Midbrain (tissue), 1 donor: ENCODE measurements at regions not wholly inside any gene's neighbourhood (a gene's known extent, or its start where the extent isn't known, plus 50 kb on each side); places are given as distances from the start of the nearest gene placed in this dataset.
"Not testable (repeated sequence)": the region's sequence is repeated elsewhere in the genome, so short reads cannot be mapped to it uniquely, and the experiment has no call there.

ENCODE experiments used
- DNase-seq: peaks from one replicate; lab custom pipeline; 2025; lab: John Stamatoyannopoulos, UW

DNA sequence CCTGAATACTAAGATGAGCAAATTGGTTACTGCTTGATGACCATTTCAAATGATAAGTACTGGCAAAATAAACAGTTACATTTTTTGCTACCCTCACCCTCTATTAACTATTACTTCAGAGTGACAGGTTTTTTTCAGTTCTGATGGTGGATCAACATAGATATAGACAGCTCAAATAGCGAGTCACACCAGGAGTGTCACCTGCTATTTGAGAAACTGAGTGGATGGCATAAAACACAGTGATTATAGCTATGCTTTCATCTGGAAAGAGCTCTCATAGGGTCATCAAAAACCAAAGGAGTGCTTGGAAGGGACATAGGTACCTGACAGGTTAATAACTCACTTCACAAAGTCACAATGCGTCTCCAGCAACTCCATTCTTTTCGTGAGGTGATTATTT is 244.5 kb upstream of the C9orf72 start:
- DNase-seq = no peak

DNA sequence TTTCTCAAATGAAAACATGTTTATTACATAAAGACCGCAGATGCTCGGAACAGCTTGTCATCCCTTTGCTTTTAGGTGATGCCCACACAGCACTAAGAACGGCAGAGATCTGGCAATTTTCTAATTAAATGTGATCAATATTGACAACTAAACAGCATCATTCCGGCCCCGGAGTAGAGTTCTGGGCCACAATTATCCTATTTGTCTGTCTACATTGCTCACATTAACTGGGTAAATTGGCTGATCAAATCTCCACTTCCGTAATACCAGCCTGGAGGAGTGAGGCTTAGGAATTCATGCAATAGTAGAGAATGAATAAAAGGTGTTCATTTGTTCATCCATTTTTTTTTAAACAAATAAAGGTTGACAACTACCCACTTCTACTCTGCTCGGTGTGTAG is 245.1 kb upstream of the C9orf72 start:
- no peak for DNase-seq

GRCh38 chr9:27828908-27829307 is 255.6 kb upstream of the C9orf72 start:
- DNase-seq = no peak

- no peak for DNase-seq
Measured at GRCh38 chr9:27829621-27830020, 256.3 kb upstream of the C9orf72 start.

DNA sequence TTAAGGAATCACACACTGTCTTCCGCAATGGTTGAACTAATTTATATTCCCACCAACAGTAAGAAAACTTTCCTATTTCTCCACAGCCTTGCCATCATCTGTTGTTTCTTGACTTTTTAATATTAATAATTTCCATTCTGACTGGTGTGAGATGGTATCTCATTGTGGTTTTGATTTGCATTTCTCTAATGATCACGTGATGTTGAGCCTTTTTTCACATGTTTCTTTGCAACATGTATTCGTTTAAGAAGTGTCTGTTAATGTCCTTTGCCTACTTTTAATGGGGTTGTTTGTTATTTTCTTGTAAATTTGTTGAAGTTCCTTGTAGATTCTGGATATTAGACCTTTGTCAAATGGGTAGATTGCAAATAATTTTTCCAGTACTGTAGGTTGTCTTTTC is 258.8 kb upstream of the C9orf72 start:
- not testable (repeated sequence) for DNase-seq

GRCh38 chr9:27835286-27835685 is 262.0 kb upstream of the C9orf72 start:
- DNase-seq = no peak

DNA sequence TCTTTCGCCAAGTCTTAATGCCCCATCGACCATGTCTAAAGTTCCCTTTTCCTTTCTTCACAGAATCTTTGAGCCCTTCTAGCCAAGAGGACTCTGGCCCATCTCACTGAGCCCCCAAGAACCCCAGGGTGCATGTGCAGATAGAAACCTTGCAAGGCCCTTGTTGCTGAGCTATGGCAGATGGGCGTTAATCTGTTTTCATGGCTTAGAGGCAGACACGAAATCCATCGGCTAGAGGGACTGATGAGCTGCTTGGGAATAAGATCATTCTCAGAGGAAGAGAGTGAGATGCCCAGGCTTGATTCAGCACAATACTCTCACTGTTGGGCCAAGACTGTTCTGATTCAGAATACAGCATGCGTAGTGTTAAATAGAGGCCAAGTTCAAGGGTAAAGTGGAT is 262.5 kb upstream of the C9orf72 start:
- no peak for DNase-seq

DNA sequence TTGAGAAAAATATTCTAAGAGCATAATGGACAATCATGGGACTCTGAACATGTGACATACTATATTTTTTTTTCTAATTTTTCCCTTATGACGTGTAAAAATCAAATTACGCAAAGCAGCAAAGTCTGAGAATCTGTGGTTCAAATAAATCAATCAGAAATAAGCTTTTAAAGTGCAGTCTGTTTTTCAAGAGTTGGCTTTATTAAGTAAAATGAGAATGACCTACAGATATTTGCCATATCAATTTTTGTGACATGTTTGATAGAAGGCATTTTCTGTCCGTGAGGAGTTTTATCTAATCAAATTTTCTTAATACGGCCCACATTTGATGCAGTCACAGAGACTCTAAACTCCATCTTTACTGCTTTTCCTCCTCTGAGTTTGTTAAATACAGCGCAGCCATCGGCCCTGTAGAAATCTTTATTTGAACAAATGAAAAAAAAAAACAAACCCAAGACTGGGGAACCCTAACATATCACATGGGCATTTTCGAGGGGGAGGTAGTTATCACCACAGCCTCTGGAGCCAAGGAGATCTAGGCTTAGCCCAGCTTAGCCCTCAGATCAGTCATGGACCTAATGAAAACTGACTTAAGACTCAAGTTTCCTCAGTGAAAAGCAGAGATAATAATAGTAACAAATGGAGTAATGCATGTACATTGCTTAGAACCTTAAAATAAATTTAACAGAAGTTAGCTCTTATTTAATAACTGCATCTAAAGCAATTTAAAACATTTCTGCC is 263.6 kb upstream of the C9orf72 start:
- no peak for DNase-seq

DNA sequence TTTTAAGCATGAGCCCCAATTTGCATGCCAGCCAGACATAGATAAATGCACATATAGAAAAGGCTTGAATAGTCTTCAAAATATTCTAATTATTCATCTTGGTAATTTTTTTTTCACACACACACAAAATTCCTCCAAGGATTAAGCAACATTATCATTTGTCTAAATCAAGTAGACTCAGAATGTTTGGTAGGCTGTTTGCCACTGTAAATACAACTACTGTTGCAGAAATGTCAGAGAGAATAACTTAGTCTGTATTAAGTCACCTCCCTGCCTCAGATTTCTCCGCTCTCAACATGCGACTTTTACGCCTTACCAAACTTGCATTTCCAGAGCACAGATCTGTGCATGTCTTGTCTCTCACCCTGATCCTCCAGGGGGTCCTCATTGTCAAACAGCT is 265.6 kb upstream of the C9orf72 start:
- DNase-seq = no peak

DNA sequence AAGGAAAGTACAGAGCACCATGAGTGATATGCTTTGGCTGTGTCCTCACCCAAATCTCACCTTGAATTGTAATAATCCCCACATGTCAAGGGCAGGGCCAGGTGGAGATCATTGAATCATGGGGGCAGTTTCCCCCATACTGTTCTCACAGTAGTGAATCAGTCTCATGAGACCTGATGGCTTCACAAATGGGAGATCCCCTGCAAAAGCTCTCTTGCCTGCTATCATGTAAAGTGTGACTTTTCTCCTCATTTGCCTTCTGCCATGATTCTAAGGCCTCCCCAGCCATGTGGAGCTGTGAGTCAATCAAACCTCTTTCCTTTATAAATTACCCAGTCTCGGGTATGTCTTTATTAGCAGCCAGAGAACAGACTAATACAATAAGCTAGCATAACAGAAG is 266.5 kb upstream of the C9orf72 start:
- DNase-seq = not testable (repeated sequence)

GRCh38 chr9:27844797-27845196 is 271.5 kb upstream of the C9orf72 start:
- no peak for DNase-seq

GRCh38 chr9:27847380-27847779 is 274.1 kb upstream of the C9orf72 start:
- DNase-seq = no peak

- DNase-seq = no peak
Measured at GRCh38 chr9:27847818-27848217, 274.5 kb upstream of the C9orf72 start.

GRCh38 chr9:27848315-27848714 is 275.0 kb upstream of the C9orf72 start:
- DNase-seq = no peak

DNA sequence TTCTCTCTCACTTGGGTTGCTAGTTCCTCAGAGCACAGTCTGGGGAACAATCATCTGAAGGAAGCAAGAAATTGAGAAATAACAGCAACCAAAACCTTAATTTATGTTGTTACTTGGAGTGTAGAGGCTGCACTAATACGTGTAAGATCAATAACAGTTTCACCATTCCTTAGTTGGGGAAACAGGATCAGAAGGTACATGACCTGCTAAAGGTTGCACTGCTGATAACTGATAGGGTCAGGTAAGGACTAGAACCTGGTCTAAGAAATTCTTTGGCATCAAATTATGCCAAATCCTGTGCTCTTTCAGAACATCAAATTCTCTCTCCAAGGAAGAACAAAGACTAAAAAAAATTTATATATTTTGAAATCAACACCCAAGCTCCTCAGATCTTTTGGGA is 278.6 kb upstream of the C9orf72 start:
- DNase-seq = no peak

DNA sequence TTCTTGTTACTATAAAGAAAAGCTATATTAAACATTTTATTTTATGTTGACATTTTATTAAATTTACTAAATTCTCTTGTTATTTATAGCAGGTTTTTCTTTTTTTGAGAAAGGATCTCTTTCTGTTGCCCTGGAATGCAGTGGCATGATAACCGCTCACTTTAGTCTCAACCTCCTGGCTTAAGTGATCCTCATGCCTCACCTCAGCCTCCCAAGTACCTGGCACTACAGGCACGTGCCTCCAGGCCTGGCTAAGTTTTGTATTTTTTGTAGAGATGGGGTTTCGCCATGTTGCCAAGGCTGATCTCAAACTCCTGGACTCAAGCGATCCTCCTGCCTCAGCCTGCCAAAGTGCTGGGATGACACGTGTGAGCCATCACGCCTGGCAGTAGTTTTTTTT is 280.2 kb upstream of the C9orf72 start:
- no peak for DNase-seq

DNA sequence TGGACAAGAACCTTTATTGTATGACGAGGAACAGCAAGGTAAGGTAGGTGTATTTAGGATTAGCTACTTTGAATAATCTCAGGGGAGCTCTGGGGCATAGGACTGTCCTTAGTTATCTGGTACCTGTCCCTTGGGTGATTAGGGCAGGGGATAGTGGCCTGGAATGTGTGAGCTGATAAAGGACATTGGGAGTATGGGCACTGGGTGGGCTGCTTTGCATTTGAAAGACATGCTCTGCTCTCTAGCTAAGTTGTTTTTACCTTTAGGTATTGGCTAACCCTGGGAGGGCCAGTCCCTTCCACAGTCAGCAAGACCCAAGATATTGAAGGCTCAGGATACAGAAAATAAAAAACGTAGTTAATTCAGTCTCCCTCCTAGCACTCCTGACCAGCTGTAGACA is 282.8 kb upstream of the C9orf72 start:
- DNase-seq = no peak

DNA sequence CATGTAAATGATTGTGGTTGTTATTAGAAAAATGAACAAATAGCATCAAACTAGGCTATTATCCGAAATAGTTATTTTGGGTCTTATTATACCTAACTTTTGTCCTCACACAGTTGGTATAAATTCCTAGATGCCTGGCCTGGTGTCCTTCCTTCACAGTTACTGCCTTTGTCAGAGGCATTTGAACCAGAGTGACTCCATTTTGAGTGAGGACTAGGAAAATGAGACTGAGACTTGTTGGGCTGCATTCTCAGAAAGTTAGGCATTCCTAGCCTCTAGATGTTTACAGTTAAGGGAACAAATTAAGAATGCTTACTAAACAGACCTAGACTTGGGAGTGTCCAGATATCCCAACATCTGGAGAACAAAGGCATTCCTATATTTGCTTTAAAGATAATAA is 283.5 kb upstream of the C9orf72 start:
- no peak for DNase-seq

GRCh38 chr9:27861887-27862286 is 288.6 kb upstream of the C9orf72 start:
- no peak for DNase-seq

- DNase-seq = no peak
Measured at GRCh38 chr9:27864644-27865438, 291.6 kb upstream of the C9orf72 start.

DNA sequence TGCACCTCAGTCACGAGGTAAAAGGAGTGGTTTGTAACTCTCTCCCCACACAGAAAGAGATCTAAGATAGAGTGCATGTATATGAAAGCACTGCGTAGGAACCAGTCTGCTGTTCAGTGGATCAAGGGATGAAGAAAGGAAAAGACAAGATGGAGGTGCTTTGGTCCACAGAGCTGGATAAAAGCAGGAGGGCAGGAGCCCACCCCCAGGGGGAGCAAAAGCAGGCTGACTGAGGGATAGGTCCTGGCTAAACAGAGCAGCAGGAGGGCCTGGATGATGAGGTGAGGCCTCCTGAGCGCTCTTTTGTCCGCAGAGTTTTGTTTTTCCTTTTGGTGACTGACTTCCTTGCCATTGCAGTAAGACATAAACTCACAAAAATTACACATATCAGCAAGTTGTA is 293.5 kb upstream of the C9orf72 start:
- DNase-seq = no peak

GRCh38 chr9:27870404-27870803 is 297.1 kb upstream of the C9orf72 start:
- no peak for DNase-seq

DNA sequence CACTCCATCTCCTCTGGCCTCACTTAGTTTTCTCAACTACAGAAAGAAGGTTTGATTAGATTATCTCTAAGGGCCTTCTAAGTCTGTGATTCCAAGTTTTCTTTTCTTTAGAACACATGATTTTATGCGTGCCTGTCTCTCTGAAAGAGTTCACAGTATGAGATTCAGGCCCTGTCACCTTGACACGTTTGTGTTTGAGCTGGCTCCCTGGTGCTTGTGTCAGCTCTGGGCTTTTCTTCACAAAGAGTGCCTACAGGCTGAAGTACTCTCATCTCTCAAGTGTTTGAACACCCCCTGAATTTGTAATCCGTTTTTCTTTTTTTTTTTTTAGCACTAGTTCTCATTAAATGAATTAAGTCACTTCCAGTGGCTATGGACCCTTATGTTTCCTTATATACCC is 306.9 kb upstream of the C9orf72 start:
- DNase-seq = no peak

DNA sequence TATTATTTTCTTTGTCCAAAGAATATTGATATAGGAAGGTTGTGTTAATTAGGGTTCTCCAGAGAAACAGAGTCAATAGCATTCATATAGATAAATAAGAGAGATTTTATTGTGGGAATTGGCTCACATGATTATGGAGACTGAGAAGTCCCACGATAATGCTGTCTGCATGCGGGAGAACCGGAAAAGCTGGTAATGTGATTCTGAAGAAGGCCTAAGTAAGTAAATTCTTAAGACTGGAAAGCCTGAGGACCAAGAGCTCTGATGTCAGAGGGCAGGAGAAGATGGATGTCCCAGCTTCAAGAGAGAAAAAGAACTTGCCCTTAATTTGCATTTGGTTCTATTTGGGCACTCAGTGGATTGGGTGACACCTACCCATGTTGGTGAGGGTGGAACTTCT is 307.4 kb upstream of the C9orf72 start:
- no peak for DNase-seq
